ENCODE measurements at regions not wholly inside any gene's neighbourhood (a gene's known extent, or its start where the extent isn't known, plus 50 kb on each side); places are given as distances from the start of the nearest gene placed in this dataset.
"Not testable (repeated sequence)": the region's sequence is repeated elsewhere in the genome, so short reads cannot be mapped to it uniquely, and the experiment has no call there.

- not testable (repeated sequence) for DNase-seq
Observed at GRCh38 chr10:131823601-131824099, 77.2 kb upstream of the PPP2R2D start.

- no peak for DNase-seq
Observed at GRCh38 chr10:131824371-131825149, 76.2 kb upstream of the PPP2R2D start.

- no peak for DNase-seq
Observed at GRCh38 chr10:131825150-131825848, 75.5 kb upstream of the PPP2R2D start.

- DNase-seq, result no peak
Observed at GRCh38 chr10:131825960-131826650, 74.7 kb upstream of the PPP2R2D start.

- DNase-seq, result no peak
Observed at GRCh38 chr10:131829156-131829930, 71.5 kb upstream of the PPP2R2D start.

GRCh38 chr10:131830446-131831130, 70.2 kb upstream of the PPP2R2D start:
- DNase-seq, result no peak

GRCh38 chr10:131831561-131831960, 69.2 kb upstream of the PPP2R2D start:
- DNase-seq, result no peak

- no peak for DNase-seq
Observed at GRCh38 chr10:131832056-131832685, 68.6 kb upstream of the PPP2R2D start.

GRCh38 chr10:131833013-131833412, 67.8 kb upstream of the PPP2R2D start:
- no peak for DNase-seq

- DNase-seq, result no peak
Observed at GRCh38 chr10:131833446-131834080, 67.2 kb upstream of the PPP2R2D start.

GRCh38 chr10:131834152-131834810, 66.5 kb upstream of the PPP2R2D start:
- no peak for DNase-seq

- DNase-seq, result no peak
Observed at GRCh38 chr10:131838966-131839742, 61.7 kb upstream of the PPP2R2D start.

GRCh38 chr10:131839880-131840787, 60.7 kb upstream of the PPP2R2D start:
- not testable (repeated sequence) for DNase-seq

GRCh38 chr10:131840788-131841118, 60.1 kb upstream of the PPP2R2D start:
- no peak for DNase-seq

- DNase-seq, result no peak
Observed at GRCh38 chr10:131841131-131841660, 59.6 kb upstream of the PPP2R2D start.

GRCh38 chr10:131841661-131842139, 59.1 kb upstream of the PPP2R2D start:
- no peak for DNase-seq

GRCh38 chr10:131842351-131843088, 58.3 kb upstream of the PPP2R2D start:
- DNase-seq, result no peak

Measured in NCI-H1105 (cell line).